ENCODE measurements at regions not wholly inside any gene's neighbourhood (a gene's known extent, or its start where the extent isn't known, plus 50 kb on each side); places are given as distances from the start of the nearest gene placed in this dataset.
"Not testable (repeated sequence)": the region's sequence is repeated elsewhere in the genome, so short reads cannot be mapped to it uniquely, and the experiment has no call there.

DNA sequence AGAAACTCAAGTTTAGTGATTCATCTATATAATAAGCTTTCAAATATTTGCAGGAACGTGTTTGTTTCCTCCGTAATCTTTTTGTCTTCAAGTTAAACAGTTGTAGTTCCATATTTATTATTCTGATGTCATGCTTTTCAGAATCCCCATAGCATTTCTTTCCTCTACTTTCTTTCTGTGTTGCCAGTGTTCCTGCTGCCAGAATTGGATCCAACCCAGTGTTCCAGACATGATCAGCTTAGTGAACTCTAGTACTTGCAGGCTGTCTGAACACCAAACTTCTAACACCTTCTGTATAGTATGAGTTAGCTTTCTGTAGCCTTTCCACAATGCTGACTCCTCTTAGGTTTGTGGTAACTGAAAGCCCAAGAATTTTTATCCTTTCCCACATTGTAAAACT is 340.2 kb upstream of the FRG2C start:
- not testable (repeated sequence) for DNase-seq (ENCODE audit: low spot score in 2 of 2); H3K27ac Mint-ChIP-seq; ATAC-seq; H3K9me3 Mint-ChIP-seq; H3K36me3 Mint-ChIP-seq

DNA sequence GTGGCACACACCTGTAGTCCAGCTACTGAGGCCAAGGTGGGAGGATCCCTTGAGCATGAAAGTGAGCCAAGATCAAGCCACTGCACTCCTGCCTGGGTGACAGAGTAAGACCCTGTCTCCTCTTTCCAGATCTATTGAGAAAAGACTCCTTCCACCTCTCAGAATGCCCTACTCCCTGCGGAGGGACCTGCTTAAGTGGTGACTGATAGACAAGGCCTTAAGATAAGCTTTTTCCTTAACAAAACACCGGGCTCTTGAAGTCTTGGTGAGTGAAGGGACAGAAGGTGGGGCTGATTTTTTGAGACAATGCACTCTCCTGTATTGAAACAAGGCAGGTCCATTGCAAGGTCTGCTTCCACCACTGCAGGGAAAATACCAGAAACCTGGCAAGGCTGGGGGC is 338.4 kb upstream of the FRG2C start:
- no peak overlapping the region for H3K27ac Mint-ChIP-seq
- DNase-seq (ENCODE audit: low spot score in 2 of 2) (no peak), ATAC-seq (no peak)
- no peaks in the 10 kb centered on the region for H3K36me3 Mint-ChIP-seq
- H3K9me3 Mint-ChIP-seq: peaks cover 0 to 6% of the 10 kb centered on the region in 2 donors

DNA sequence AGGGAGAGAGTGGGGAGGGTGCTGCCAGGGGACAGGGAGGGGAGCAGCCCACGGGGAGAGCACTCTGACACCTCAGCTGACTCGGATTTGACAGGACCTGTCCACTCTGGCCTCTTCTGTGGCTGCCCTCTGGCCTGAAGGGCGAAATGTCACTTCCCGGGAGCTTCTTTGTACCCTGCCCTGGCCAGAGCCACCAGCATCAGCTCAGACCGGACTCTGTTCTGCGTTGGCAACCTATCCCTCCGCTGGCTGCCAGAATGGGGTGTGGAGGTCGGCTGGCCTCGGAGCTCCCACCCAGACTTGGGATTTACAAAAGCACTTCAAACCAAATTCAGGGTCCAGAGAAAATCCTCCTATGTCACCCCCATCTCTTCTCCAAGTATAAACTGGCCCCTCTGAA is 336.7 kb upstream of the FRG2C start:
- no peak for ATAC-seq
- DNase-seq (ENCODE audit: low spot score in 2 of 2): no peak
- H3K9me3 Mint-ChIP-seq: no peaks in the 10 kb centered on the region
- no peaks in the 10 kb centered on the region for H3K36me3 Mint-ChIP-seq
- H3K27ac Mint-ChIP-seq: no peak overlapping the region

DNA sequence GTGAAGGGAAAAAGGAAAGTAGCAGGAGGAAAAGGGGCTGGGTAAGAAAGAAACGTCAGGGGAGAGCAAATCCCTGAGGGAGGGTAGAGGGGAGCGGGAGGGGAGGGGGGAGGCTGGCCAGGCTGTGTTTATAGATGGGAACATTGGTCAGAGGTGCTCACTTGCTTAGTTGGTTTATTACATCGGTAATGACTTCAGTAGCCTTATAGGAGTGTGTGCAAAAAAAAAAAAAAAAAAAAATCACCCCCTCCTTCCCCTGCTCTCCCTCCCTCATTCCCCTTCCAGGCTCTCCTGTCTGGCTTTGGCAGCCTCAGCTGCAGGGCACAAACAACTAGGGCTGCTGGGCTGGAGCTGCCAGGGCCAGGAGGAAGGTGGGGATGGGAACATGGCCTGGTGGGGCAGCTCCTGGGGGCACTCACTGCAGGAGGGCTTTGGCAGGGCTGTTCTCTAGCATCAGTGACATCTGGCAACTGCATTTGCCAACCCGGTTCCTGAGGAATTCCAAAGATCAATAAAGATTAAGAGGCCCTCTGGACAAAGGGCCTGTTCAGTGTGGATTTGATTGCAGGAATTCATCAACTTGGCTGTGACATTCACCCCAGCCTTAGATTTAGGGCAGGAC is 334.5 kb upstream of the FRG2C start:
- H3K9me3 Mint-ChIP-seq: no peaks in the 10 kb centered on the region
- H3K27ac Mint-ChIP-seq: no peak overlapping the region
- H3K36me3 Mint-ChIP-seq: no peaks in the 10 kb centered on the region
- ATAC-seq: no peak
- DNase-seq (ENCODE audit: low spot score in 2 of 2): no peak

DNA sequence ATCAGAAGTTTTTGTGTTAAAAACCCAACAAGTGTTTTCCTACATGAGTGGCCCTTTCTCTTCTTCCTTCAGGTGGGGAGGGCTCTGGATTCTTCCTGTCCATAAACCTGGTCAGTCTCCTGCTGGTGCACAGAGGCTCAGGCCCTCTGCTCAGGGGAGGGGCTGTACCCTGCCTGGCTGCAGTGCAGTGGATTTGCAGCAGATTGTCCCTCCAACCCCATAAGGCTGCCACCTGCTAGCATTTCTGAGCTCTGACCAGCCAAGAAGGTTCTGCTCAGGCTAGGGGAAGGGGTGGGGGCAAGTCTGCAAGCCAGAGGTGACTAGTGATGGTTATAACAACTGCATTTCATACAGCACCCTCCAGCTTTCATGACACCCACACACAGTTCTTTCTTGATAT is 333.7 kb upstream of the FRG2C start:
- not testable (repeated sequence) for H3K9me3 Mint-ChIP-seq; H3K27ac Mint-ChIP-seq; H3K36me3 Mint-ChIP-seq; DNase-seq (ENCODE audit: low spot score in 2 of 2); ATAC-seq

DNA sequence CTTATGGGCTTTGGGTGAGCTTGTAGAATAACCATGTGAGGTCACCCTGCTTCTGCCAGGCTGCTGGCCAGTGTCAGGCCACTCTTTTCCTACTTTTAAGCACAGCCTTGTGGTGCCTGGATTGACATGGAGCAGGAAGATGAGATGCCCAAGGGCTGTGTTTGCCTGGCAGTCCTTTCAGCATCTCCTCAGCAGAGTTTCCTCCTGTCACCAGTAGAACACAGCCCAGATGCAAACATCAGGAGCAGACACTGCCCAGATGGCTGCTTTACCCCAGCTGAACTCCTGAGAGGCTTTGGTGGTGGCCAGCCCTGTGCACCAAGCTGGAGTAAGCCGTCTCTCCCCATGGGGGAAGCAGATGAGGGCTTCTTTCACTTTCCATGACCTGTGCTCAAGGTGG is 332.0 kb upstream of the FRG2C start:
- not testable (repeated sequence) for H3K27ac Mint-ChIP-seq; ATAC-seq; DNase-seq (ENCODE audit: low spot score in 2 of 2); H3K9me3 Mint-ChIP-seq; H3K36me3 Mint-ChIP-seq

DNA sequence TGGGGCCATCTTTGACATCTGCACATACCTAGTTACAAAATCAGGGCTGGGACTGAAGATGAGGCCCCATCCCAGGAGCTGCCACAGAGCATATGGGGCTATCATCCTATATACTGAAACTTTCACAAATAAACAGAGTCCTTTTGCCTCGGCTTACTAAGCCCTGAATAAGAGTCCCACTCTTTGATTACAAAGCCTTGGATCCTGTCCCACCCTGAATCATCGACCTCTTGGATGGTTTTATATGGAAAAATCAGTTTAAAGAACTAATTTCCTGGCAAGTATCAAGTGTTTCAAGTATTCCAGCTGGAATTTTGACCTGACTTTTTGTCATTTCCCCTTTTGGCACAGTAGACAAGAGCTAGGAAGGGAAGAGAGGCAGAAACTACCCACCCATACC is 331.3 kb upstream of the FRG2C start:
- Mint-ChIP-seq H3K27ac (no peak overlapping the region), H3K9me3 (no peaks in the 10 kb centered on the region), H3K36me3 (no peaks in the 10 kb centered on the region)
- ATAC-seq (no peak), DNase-seq (ENCODE audit: low spot score in 2 of 2) (no peak)

DNA sequence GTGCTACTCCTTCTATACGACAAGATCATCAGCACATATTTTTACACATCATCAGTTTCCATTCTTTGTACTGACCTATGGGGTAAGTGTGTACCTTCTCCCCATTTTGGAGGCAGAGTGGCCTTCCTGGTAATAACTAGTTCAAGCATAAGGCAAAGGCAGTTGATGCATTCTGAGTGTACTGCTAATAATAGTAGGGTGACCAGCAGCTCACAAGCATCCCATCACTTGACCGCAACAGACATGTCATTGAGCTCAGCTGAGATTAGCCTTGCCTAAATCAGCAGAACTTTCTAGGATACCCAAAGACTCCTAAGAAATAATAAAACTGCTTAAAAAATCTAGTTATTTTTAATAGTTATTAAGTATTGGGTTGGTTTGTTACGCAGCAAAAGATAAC is 329.8 kb upstream of the FRG2C start:
- Mint-ChIP-seq H3K27ac (no peak overlapping the region), H3K36me3 (no peaks in the 10 kb centered on the region), H3K9me3 (no peaks in the 10 kb centered on the region)
- ATAC-seq (no peak), DNase-seq (ENCODE audit: low spot score in 2 of 2) (no peak)

DNA sequence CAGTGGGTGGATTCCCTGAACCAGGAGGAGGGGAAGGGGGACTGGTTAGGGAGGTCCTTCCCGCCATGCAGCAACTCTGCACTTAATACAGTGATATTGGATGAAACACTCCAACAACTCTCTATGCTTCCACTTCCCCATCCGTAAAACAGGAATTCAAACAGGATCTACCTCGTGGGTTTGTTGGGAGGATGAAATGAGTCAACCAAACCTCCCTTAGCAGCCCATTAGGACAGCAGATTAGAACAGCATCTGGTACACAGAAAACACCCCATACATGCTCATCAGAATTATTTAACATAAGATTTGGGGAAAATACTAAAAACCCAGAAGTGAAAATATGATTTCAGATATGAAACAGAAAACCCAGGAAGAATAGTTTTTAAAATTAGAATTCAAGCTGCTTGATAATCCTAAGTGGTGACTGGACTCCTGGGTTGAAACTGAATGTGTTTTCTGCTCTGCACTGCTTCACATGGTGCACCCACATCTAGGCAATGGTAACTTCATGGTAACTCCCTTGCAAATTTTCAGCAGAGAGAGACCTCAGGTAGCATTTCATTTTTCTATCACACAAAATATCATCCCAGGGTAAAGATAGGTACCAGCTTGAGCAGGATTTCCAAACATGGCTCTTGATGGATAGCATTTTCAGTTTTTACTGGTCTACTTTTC is 326.8 kb upstream of the FRG2C start:
- no peaks in the 10 kb centered on the region for H3K36me3 Mint-ChIP-seq
- H3K9me3 Mint-ChIP-seq: no peaks in the 10 kb centered on the region
- ATAC-seq: no peak
- DNase-seq (ENCODE audit: low spot score in 2 of 2): no peak
- H3K27ac Mint-ChIP-seq: no peak overlapping the region

DNA sequence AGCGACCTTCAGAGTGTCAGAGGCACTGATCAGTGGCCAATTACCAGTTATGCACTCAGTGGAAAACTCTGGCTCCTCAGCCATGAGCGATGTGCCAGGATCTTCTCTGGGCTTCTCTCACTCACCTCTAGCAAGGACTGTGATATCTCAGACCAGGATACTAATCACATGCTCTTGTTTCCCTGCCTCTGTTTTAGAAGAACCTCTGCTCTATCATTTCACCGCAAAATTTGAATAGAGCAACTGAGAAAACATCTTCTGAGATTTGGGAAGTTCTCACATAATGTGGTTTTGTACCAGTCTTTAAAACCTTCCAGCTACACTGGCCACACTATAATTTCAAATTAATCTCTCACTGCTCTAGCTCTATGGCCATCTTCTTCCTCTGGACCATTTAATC is 325.8 kb upstream of the FRG2C start:
- H3K36me3 Mint-ChIP-seq: no peaks in the 10 kb centered on the region
- no peaks in the 10 kb centered on the region for H3K9me3 Mint-ChIP-seq
- ATAC-seq: no peak

DNA sequence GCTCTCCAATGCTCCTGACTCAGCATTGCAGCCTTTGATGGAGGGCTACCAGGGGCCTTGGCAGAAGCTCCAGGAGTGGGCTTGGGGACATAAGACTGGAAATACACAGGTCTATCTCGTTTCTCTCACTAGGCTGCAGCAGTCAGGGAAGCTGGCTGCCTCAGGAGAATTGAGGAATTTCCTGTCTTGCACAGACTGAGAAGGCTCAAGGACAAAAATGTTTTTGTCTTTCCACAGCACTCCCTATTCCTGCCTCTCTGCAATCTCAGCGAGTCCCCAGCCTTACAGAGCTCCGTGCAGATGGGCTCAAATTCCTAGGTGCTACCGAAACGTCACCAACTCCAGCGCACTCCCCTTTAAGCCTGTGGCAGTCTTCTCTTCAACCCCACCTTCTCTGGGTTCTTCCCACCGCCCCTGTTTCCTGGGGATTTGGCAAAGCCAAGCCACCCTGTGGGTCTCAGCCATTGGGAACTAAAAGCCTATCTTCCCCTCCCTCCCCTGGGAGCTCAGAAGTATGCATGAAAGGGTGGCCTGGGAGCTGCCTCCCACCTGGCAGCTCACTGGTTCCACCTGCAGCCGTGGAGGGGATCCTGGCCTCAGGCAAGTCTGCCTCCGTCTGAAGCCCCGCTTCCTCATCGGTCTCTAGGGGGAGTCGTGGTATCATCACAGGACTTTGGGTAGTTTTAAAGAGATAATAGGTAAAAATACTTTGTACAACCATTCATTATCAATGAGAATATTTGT is 322.6 kb upstream of the FRG2C start:
- Mint-ChIP-seq H3K9me3 (no peaks in the 10 kb centered on the region), H3K27ac (no peak overlapping the region), H3K36me3 (no peaks in the 10 kb centered on the region)
- ATAC-seq (no peak), DNase-seq (ENCODE audit: low spot score in 2 of 2) (no peak)

More for the DNA sequence above, 325.8 kb upstream of the FRG2C start:
- DNase-seq (ENCODE audit: low spot score in 2 of 2): no peak
- H3K27ac Mint-ChIP-seq: no peak overlapping the region

DNA sequence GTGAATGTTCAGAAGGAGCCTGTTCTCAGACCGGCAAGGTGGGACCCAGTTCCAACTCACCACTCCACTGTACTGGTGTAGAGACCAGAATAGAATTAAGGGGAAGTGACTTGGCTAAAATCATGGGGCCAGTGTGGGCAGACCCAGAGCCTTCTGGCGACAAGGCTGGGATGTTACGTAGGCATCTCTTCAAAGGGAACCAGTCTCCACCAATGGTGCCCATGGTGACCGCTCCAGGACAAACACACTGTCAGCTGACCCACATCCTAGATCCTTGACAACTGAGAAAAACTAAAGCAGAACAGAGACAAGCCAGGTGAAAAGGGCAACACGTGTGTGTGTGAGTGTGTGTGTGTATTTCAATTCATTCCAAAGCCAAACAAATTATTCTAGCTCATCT is 321.7 kb upstream of the FRG2C start:
- ATAC-seq (no peak), DNase-seq (ENCODE audit: low spot score in 2 of 2) (no peak)
- Mint-ChIP-seq H3K27ac (peak overlapping the region in 1 of 2 donors; percentile 29), H3K9me3 (no peaks in the 10 kb centered on the region), H3K36me3 (no peaks in the 10 kb centered on the region)

DNA sequence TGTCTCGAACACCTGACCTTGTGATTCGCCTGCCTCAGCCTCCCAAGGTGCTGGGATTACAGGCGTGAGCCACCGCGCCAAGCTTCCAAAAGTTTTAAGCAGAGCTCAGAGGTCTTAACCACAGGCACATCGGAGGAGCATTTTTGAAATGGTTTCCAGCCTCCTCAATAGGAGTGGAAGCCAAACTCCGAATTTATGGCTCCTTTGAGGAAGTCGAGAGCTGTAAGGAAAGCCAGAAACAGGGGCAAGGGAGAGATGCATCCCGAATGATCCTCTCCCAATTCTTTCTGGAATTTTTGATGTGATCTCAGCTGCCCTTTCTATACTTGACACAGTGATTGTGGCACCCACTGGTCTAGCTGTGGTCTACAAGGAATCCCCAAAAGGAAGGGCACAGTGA is 313.6 kb upstream of the FRG2C start:
- H3K27ac Mint-ChIP-seq; ATAC-seq; DNase-seq (ENCODE audit: low spot score in 2 of 2); H3K9me3 Mint-ChIP-seq; H3K36me3 Mint-ChIP-seq: not testable (repeated sequence)

DNA sequence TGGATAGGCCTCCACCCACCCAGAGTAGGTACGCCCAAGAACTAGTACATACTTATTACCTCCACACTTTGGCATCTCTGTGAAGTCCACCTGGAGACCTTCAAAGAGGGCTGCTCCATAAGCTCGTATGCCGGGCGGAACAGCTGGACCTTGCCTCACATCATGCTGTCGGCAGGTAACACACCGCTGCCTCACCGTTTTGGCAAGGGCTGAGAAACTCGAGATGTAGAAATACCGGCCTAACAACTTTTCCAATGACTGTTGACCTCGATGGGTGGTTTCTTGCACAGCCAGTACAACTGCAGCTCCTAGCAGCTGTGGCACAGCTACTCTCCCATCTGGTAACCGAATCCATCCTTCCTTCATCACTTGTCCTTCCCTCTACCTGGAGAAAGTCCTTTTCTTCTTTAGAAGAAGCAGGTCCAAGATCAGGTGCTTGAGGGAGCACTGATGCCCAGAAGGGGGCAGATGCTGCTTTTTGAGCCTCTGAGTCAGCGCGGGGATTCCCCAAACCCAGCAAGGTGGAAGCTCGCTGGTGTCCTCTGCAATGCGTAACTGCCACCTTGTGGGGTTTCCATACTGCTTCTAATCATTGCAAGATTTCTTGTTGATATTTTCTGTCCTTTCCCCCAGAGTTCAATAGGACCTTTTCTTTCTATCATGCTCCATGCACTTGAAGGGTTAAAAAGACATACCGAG is 301.9 kb upstream of the FRG2C start:
- H3K27ac Mint-ChIP-seq, ATAC-seq, H3K36me3 Mint-ChIP-seq, H3K9me3 Mint-ChIP-seq: not testable (repeated sequence)
- DNase-seq (ENCODE audit: low spot score in 2 of 2): peak in 1 of 2 donors; percentile 45

DNA sequence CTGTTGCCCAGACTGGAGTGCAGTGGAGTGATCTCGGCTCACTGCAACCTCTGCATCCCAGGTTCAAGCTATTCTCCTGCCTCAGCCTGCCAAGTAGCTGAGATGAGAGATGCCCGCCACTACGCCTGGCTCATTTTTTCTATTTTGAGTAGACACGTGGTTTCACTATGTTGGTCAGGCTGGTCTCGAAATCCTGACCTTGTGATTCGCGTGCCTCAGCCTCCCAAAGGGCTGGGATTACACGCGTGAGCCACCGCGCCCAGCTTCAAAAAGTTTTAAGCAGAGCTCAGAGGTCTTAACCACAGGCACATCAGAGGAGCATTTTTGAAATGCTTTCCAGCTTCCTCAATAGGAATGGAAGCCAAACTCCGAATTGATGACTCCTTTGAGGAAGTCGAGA is 291.2 kb upstream of the FRG2C start:
- not testable (repeated sequence) for H3K9me3 Mint-ChIP-seq; ATAC-seq; DNase-seq (ENCODE audit: low spot score in 2 of 2); H3K36me3 Mint-ChIP-seq; H3K27ac Mint-ChIP-seq

DNA sequence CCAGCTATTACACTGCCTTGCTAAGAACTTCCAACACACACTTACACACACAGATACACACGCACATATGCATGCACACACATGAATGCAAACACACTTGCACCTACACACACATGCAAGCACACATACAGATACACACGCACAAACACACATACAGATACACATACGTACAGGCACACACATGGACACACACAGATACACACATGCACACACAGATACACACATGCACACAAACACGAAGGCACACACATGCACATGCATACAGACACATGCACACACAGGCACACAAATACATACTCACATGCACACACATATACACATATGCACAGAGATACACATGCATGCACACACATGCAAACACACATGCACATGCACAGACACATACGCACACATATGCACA is 284.3 kb upstream of the FRG2C start:
- peaks cover 13 to 20% of the 10 kb centered on the region in 2 donors for H3K9me3 Mint-ChIP-seq
- not testable (repeated sequence) for DNase-seq (ENCODE audit: low spot score in 2 of 2); H3K36me3 Mint-ChIP-seq; H3K27ac Mint-ChIP-seq; ATAC-seq

DNA sequence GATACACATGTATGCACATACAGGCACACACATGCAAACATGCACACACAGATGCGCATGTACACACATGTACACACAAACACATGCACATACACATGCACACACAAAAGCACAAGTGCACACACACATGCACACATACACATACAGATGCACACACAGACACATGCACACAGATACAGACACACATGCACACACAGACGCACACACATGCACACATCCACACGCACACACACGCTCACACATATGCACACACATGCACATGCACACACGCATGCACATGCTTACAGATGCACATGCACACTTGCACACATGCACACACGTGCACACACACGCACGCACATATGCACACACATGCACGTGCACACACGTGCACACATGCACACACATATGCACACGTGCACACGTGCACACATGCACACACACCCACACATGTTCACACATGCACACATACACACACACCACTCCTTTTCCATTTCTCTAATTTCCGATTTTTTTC is 283.8 kb upstream of the FRG2C start:
- DNase-seq (ENCODE audit: low spot score in 2 of 2): no peak
- Mint-ChIP-seq H3K27ac (no peak overlapping the region), H3K9me3 (peaks cover 13 to 20% of the 10 kb centered on the region in 2 donors), H3K36me3 (no peaks in the 10 kb centered on the region)
- ATAC-seq: no peak

Data from activated naive CD4-positive, alpha-beta T cell treated with anti-CD3 and anti-CD28 coated beads, Interleukin-2, amount 50 U/mL, for 72 hours (primary cell).